Ascending aorta (tissue), 2 donors: ENCODE measurements at regions not wholly inside any gene's neighbourhood (a gene's known extent, or its start where the extent isn't known, plus 50 kb on each side); places are given as distances from the start of the nearest gene placed in this dataset.

Experiments used
- DNase-seq, 2 donors: peaks; one replicate each; pipeline ENCODE4 v3.0.0-alpha.2; 2019; ENCODE audit warnings: low spot score in 2 of 2
- H3K27ac ChIP-seq, 2 donors: fragments of 200-600 bp; sonication (generic); one replicate each; pipeline ENCODE4 v1.5.1; 2016 to 2017; ENCODE audit warnings: mild to moderate bottlenecking in 1 of 2
- H3K27me3 ChIP-seq: fragments of 200-600 bp; sonication (generic); one replicate; pipeline ENCODE4 v1.5.1; 2017
- H3K36me3 ChIP-seq, 2 donors: fragments of 200-600 bp; sonication (generic); one replicate each; pipeline ENCODE4 v1.5.1; 2016
- H3K4me1 ChIP-seq, 2 donors: fragments of 200-600 bp; sonication (generic); one replicate each; pipeline ENCODE4 v1.5.1; 2016 to 2017; ENCODE audit warnings: mild to moderate bottlenecking in 1 of 2
- H3K4me3 ChIP-seq, 2 donors: fragments of 200-600 bp; sonication (generic); one replicate each; pipeline ENCODE4 v1.5.1; 2016 to 2017; ENCODE audit warnings: mild to moderate bottlenecking in 1 of 2
- H3K9me3 ChIP-seq, 2 donors: fragments of 200-600 bp; sonication (generic); one replicate each; pipeline ENCODE4 v1.5.1; 2016
- CTCF ChIP-seq, 3 experiments: fragments of 200-600 bp in 2 of 3; fragments of 450-650 bp in 1 of 3; sonication (generic) in 2 of 3; IDR thresholded peaks; one replicate each; pipeline ENCODE4 v1.5.1; 2016 to 2019; ENCODE audit warnings: antibody characterized with exemption in 3 of 3, mild to moderate bottlenecking in 1 of 3, moderate library complexity in 1 of 3
- intact Hi-C: fragments of 100-400 bp; cut with DNase I; formaldehyde crosslinking; loops from one replicate; pipeline ENCODE4 v1.15.1; 2023

- TF ChIP-seq CTCF (IDR thresholded peaks at IDR 0.05) = no peak
- H3K4me1 ChIP-seq = no peaks in the 10 kb centered on the region
- H3K27me3 ChIP-seq = no peaks in the 10 kb centered on the region
- intact Hi-C loops = no loop called here
- no peak overlapping the region for H3K27ac ChIP-seq
- H3K36me3 ChIP-seq = no peaks in the 10 kb centered on the region
- DNase-seq = no peak
- no peak overlapping the region for H3K4me3 ChIP-seq
- peaks cover 0 to 6% of the 10 kb centered on the region in 2 donors for H3K9me3 ChIP-seq
These were observed 573.5 kb downstream of the COL12A1 start for GRCh38 chr6:74632196-74632875.

GRCh38 chr6:74631564-74631963, 574.3 kb downstream of the COL12A1 start:
- intact Hi-C loops = no loop called here
- Histone ChIP-seq H3K4me1 (no peaks in the 10 kb centered on the region), H3K36me3 (no peaks in the 10 kb centered on the region), H3K4me3 (no peak overlapping the region), H3K27me3 (no peaks in the 10 kb centered on the region), H3K9me3 (peaks cover 0 to 6% of the 10 kb centered on the region in 2 donors), H3K27ac (no peak overlapping the region)
- no peak for DNase-seq
- TF ChIP-seq CTCF (IDR thresholded peaks at IDR 0.05) = no peak

- no peak for TF ChIP-seq CTCF (IDR thresholded peaks at IDR 0.05)
- Histone ChIP-seq H3K36me3 (no peaks in the 10 kb centered on the region), H3K27ac (no peak overlapping the region), H3K27me3 (no peaks in the 10 kb centered on the region), H3K9me3 (peaks cover 0 to 6% of the 10 kb centered on the region in 2 donors), H3K4me3 (no peak overlapping the region), H3K4me1 (no peaks in the 10 kb centered on the region)
- intact Hi-C loops = no loop called here
- DNase-seq = no peak
These were observed 579.6 kb downstream of the COL12A1 start for GRCh38 chr6:74626288-74626687.

- TF ChIP-seq CTCF (IDR thresholded peaks at IDR 0.05) = no peak
- Histone ChIP-seq H3K4me1 (no peaks in the 10 kb centered on the region), H3K27ac (no peak overlapping the region), H3K9me3 (no peaks in the 10 kb centered on the region), H3K27me3 (no peaks in the 10 kb centered on the region), H3K36me3 (no peaks in the 10 kb centered on the region), H3K4me3 (no peak overlapping the region)
- DNase-seq = no peak
- intact Hi-C loops = no loop called here
These were observed 582.8 kb downstream of the COL12A1 start for GRCh38 chr6:74623027-74623426.

GRCh38 chr6:74611220-74611619, 594.6 kb downstream of the COL12A1 start:
- H3K4me1 ChIP-seq = peaks cover 0 to 20% of the 10 kb centered on the region in 2 donors
- no peak overlapping the region for H3K4me3 ChIP-seq
- no peaks in the 10 kb centered on the region for H3K27me3 ChIP-seq
- no peak overlapping the region for H3K27ac ChIP-seq
- intact Hi-C loops = no loop called here
- DNase-seq = no peak
- H3K36me3 ChIP-seq = no peaks in the 10 kb centered on the region
- no peaks in the 10 kb centered on the region for H3K9me3 ChIP-seq
- no peak for TF ChIP-seq CTCF (IDR thresholded peaks at IDR 0.05)

GRCh38 chr6:74610352-74610751, 595.5 kb downstream of the COL12A1 start:
- TF ChIP-seq CTCF (IDR thresholded peaks at IDR 0.05) = no peak
- no peak for DNase-seq
- H3K4me1 ChIP-seq = peaks cover 0 to 27% of the 10 kb centered on the region in 2 donors
- no peak overlapping the region for H3K27ac ChIP-seq
- H3K36me3 ChIP-seq = no peaks in the 10 kb centered on the region
- no peak overlapping the region for H3K4me3 ChIP-seq
- H3K9me3 ChIP-seq = no peaks in the 10 kb centered on the region
- H3K27me3 ChIP-seq = no peaks in the 10 kb centered on the region
- intact Hi-C loops = no loop called here
